NCI-H2196 treated with DMSO at 0.1 percent for 48 hours (cell line): ENCODE measurements at regions not wholly inside any gene's neighbourhood (a gene's known extent, or its start where the extent isn't known, plus 50 kb on each side); places are given as distances from the start of the nearest gene placed in this dataset.
"Not testable (repeated sequence)": the region's sequence is repeated elsewhere in the genome, so short reads cannot be mapped to it uniquely, and the experiment has no call there.

Source experiments
- DNase-seq: peaks from one replicate; lab custom pipeline; 2025; ENCODE audit not compliant: unreplicated experiment; lab: John Stamatoyannopoulos, UW

DNA sequence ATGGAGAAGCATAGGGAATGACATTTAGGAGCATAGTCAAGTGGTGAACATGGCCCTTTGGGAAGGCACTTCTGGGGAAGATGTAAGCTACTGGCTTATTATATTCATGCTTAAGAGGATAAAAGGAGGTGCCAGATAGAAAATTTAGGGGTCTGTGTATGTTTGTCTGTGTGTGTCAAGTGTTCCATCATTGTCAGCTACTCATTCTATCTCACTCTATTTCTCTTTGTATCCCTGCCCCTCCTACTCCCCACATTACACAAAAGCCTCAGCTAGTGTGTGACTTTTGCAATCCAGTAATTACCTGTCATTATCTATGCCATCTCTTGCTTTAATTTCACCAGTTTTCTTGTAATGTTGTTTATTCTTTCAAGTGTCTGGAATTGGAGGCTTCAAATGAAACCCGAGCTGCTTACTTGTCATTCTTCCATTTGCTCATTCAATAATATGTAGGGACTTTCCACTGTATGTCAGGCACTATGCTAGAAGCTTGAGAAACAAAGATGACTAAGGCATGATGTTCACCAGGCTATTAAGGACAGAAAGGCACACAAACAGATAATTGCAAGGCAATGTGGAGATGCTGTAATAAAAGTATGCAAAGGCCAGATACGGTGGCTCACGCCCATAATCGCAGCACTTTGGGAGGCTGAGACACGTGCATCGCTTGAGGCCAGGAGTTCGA is 229.8 kb upstream of the TEX13C start:
- DNase-seq: no peak

- no peak for DNase-seq
Observed at GRCh38 chrX:125093852-125094251, 225.8 kb upstream of the TEX13C start.

DNA sequence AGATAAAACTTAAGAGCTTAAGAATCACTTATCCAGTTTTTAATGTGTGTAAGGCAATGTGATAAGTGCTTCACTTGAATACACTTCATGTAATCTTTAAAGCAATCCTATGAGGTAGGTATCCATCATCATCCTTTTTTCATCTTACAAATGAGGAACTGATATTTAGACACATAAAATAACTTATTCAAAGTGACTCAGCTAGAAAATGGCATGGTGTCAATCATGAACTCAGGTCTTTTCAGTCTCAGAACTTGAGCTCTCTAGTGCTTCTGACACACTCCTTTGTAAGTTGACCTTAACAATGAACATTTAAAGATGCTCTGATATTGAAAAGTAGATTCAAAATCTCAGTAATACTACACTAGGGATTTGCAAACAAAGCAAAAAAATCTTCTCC is 224.8 kb upstream of the TEX13C start:
- DNase-seq: no peak

DNA sequence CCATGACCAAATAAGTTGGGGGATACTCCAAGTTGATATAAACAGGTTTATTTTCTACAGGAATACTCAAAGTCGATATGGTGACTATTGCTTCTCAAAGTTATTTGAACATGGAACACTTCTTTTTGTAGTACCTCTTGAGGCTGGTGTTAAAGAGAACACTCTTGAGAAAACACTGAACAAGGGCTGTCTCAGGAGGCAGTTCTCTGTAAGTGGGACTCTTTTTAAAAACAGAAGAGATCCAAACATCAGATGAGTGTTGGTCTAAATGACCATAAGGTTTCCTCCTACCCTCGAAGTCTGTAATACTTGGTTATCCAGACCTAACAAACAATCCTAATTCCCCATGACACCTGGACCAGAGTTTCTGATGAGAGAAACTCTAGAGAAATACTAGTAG is 223.2 kb upstream of the TEX13C start:
- no peak for DNase-seq

GRCh38 chrX:125096870-125097269 is 222.8 kb upstream of the TEX13C start:
- DNase-seq: no peak

- no peak for DNase-seq
Observed at GRCh38 chrX:125101971-125102755, 217.5 kb upstream of the TEX13C start.

DNA sequence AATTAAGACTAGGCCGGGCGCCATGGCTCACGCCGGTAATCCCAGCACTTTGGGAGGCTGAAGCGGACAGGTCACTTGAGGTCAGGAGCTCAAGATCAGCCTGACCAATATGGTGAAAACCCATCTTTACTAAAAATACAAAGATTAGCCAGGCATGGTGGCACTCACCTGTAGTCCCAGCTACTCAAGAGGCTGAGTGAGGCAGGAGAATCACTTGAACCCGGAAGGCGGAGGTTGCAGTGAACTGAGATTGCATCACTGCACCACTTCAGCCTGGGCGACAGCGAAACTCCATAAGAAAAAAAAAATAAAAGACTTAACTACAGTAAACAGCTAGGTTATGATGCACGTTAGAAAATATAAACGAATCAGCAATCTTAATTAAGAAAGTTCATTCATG is 216.0 kb upstream of the TEX13C start:
- DNase-seq: no peak

DNA sequence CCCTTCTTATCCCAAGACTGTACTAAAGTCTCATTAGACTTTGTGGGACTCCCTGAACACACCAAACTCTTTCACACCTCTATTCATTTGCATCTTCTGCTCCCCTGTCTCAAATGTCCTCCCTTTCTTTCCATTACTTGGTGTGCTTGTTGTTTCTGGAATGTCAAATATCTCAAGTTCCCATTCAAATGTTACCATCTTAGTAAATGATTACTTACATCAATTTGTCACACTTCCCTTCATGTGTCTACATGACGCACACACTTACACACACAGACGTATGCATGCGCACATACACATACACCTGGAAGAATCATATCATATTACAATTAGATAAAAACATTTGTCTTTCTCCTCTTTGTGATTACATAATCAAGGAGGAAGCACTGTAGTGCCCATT is 210.8 kb upstream of the TEX13C start:
- no peak for DNase-seq

GRCh38 chrX:125131164-125131563 is 188.5 kb upstream of the TEX13C start:
- DNase-seq: no peak

DNA sequence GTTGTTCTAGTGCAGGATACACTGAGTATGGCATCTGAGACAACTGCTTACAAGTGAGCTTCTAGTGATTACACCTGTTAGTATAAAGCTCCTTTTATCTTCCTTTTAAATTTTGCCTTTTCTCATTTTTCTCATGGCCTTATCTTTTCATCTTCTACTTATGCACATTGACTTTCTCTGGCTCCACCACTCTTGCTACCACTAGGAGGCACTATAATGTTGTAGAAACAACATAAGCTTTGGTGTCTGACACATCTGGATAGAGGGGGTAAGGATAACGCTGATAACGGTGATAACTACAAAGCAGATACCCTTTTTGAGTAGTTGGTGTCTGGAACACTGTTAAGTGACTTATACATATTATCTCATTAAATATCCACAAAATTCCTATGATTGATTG is 187.4 kb upstream of the TEX13C start:
- DNase-seq: no peak

GRCh38 chrX:125137521-125137920 is 182.2 kb upstream of the TEX13C start:
- no peak for DNase-seq

DNA sequence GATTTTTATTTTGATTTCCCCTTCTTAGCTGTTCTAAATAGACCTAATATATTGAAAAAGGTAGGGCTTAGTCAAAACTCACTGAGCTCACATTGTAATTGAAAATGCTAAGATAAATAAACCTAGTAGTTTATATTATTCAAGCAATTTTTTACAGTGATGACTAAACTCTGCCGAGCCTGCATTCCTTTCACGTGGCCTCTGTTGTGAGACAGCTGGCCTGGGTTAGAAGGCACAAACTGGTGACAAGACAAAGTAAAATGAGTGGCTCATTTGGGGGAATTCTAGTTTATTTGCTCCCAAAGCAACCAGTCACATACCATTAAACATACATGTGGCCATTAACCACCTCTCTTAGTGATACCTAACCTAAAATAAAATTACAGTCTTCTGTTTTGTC is 169.4 kb upstream of the TEX13C start:
- DNase-seq: no peak

GRCh38 chrX:125151146-125151545 is 168.5 kb upstream of the TEX13C start:
- no peak for DNase-seq

GRCh38 chrX:125152011-125152410 is 167.7 kb upstream of the TEX13C start:
- DNase-seq: no peak

- no peak for DNase-seq
Observed at GRCh38 chrX:125153621-125154020, 166.1 kb upstream of the TEX13C start.

GRCh38 chrX:125154288-125155257 is 165.1 kb upstream of the TEX13C start:
- not testable (repeated sequence) for DNase-seq

DNA sequence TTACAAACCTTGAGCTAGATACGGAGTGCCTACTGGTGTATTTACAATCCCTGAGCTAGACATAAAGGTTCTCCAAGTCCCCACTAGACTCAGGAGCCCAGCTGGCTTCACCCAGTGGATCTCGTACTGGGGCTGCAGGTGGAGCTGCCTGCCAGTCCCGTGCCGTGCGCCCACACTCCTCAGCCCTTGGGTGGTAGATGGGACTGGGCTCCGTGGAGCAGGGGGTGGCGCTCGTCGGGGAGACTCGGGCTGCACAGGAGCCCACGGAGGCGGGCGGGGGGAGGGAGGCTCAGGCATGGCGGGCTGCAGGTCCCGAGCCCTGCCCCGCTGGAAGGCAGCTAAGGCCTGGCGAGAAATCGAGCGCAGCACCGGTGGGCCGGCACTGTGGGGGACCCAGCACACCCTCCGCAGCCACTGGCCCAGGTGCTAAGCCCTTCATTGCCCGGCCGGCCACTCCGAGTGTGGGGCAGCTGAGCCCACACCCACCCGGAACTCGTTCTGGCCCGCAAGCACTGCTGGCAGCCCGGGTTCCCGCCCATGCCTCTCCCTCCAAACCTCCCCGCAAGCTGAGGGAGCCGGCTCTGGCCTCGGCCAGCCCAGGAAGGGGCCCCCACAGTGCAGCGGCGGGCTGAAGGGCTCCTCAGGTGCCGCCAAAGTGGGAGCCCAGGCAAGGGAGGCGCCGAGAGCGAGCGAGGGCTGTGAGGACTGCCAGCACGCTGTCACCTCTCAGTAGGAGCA is 164.2 kb upstream of the TEX13C start:
- not testable (repeated sequence) for DNase-seq

GRCh38 chrX:125170459-125170858 is 149.2 kb upstream of the TEX13C start:
- DNase-seq: no peak

DNA sequence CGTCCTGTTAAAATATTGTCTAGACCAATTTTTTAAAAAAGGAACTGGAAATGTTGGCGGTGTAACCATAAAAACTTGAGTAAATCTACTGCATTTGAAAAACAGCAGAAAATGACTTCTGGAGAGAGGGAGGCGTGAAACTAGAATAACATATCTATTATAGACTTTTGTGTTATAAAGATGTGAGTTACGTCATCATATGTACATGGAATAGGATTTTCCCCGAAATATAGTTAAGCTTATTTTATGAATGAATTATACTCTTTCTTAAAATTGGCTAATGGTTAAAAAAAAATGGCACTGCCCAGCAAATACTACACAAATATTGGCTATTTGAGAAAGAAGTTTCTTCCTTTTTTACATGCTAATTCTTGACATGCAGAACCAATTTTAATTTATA is 147.1 kb upstream of the TEX13C start:
- no peak for DNase-seq

- no peak for DNase-seq
Observed at GRCh38 chrX:125175991-125176584, 143.6 kb upstream of the TEX13C start.
